ENCODE measurements at regions not wholly inside any gene's neighbourhood (a gene's known extent, or its start where the extent isn't known, plus 50 kb on each side); places are given as distances from the start of the nearest gene placed in this dataset.

DNA sequence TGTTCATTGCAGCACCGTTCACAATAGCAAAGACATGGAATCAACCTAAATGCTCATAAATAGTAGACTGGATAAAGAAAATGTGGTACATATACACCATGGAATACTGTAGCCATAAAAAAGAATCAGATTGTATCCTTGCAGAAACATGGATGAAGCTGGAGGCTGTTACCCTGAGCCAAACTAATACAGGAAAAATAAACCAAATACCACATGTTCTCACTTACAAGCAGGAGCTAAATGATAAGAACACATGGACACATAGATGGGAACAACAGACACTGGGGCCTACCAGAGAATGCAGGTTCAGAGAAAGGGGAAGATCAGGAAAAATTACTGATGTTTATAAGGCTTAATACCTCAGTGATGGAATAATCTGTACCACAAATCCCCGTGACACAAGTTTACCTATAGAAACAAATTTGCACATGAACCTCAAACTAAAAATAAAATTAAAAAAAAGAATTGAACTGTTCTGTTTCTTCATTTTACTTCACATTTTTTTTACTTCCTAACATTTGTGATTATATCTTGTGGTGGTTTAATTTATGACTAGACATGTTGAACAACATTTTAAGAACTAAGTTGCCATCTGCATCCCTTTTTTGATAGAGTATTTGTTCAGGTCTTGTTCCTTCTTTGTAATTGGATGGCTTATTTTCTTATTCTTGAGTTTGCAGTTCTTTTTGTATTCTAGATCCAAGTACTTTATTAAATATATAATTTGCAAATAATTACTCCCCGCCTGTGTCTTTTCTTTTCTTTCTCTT lies 835.2 kb downstream of the FSCB start:
- TF ChIP-seq, protein P1, sequence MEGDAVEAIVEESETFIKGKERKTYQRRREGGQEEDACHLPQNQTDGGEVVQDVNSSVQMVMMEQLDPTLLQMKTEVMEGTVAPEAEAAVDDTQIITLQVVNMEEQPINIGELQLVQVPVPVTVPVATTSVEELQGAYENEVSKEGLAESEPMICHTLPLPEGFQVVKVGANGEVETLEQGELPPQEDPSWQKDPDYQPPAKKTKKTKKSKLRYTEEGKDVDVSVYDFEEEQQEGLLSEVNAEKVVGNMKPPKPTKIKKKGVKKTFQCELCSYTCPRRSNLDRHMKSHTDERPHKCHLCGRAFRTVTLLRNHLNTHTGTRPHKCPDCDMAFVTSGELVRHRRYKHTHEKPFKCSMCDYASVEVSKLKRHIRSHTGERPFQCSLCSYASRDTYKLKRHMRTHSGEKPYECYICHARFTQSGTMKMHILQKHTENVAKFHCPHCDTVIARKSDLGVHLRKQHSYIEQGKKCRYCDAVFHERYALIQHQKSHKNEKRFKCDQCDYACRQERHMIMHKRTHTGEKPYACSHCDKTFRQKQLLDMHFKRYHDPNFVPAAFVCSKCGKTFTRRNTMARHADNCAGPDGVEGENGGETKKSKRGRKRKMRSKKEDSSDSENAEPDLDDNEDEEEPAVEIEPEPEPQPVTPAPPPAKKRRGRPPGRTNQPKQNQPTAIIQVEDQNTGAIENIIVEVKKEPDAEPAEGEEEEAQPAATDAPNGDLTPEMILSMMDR (IDR thresholded peaks at IDR 0.05) = no peak
- no peak for TF ChIP-seq POLR2A (IDR thresholded peaks at IDR 0.05)

Measured in lower leg skin (tissue), 3 donors.